HG03575 (cell line): ENCODE measurements at regions not wholly inside any gene's neighbourhood (a gene's known extent, or its start where the extent isn't known, plus 50 kb on each side); places are given as distances from the start of the nearest gene placed in this dataset.
"Not testable (repeated sequence)": the region's sequence is repeated elsewhere in the genome, so short reads cannot be mapped to it uniquely, and the experiment has no call there.

ENCODE experiments used
- ATAC-seq: cut with Tn5 transposase; IDR thresholded peaks from one replicate; pipeline ENCODE4 v1.9.1; 2021; ENCODE audit not compliant: unreplicated experiment, insufficient number of reproducible peaks, low FRiP score; ENCODE audit errors: extremely low read depth

DNA sequence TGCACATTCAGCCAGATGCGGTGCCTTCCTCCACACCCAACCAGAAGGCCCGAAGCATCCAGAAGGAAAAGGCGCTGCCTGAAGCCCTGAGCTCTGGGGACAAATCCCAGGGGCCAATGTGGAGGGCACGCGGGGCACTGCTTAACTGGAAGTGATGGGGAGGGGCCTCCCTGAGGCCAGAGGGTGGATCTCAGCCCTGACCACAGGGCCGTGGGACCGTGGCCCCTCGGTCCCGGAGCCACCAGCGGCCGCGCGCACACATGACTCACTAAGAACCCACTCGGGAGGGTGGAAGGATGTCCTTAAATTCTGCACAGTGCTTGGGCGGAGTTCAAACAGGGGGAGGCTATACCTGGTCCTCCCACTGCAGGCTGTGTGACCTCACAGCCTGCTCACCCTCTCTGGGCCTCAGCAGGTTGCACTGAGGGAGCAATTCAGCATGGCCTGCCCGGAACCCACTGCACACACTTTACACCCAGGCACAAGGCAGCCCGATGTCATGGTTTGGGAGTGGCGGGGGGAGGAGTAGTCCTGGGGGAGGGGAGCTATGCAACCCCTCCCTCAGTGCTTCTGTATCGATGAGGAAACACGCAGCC is 89.5 kb downstream of the RFLNA start:
- ATAC-seq, result no peak

DNA sequence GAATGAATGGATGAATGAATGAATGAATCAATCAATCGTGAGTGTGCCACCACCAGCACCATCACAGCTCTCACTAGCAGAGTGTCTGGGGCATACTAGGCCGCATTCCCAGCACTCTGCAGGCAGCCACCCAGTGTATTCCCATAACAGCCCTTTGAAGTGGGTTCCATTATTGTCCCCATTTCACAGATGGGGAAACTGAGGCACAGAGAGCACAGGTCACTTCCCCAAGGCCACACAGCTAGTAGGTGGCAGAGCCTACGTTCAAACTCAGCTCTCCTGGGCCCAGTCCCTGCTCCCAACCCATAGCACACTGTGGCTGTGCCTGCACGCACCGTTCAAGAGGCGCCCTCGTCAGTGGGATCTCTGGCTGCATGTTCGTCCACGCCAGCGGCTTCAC is 88.1 kb downstream of the RFLNA start:
- ATAC-seq, result no peak

DNA sequence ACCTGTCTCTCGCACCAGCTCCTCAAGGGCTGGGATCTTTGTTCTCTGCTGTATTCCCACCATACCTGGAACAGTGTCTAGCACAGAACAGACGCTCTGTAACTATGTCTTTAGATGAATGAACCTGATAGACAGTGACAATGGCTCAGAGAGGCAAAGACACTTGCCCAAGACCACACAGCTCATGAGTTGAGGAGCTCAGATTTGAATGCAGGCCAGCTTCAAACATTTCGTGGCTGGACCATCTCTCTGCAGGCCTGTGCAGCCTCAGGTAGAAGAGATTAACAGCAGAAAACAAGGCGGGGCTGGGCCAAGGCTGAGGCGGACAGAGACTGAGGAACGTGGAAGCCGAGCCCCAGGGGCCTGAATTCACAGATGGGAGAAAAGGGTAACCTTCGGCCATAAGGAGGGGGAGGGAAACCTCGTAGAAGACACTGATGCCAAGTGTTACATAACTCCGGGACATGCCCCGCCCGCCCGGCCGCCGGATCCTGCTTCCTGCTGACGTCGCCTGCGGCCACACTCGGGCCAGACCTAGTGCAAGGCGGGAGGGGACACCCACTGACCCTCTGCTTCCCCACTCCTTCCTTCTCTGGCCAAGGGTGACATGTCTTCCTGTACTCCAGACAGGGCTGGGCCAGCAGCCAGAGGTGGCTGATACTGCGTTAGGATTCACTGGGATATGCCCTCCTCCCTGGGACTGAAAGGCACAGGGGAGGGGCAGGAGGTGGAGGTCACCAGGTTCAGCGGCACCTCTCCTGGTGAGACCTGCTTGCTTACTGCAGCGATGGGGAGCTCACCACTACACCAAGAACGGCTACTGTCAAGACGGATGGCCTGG is 86.8 kb downstream of the RFLNA start:
- ATAC-seq, result no peak

DNA sequence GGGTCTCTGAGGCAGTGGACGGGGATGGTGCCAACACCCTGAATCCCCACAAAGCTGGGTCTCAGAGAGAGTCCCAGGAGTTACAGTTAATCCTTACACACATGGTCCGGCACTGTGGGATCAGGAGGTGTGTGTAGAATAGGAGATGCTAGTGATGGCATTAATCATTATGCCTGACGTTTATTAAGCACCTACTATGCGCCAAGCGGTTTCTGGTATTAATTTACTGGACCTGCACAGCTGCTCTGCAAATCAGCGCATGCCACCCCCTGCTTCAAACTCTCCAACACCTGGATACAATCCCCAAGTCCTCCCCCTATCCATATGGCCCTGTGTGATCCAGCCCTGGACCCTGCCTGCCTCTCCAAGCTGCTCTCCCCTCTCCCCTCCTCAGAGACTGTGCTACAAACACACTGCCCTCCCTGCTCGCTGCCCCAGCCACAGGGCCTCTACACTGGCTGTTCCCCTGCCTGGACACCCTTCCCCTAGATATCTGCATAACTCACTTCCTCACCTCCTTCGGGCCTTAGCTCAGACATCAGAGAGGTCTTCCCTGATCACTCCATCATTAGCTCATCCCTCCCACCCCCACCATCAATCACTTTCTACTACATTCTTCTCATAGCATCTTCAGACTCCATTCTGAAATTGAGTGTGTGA is 86.0 kb downstream of the RFLNA start:
- no peak for ATAC-seq

DNA sequence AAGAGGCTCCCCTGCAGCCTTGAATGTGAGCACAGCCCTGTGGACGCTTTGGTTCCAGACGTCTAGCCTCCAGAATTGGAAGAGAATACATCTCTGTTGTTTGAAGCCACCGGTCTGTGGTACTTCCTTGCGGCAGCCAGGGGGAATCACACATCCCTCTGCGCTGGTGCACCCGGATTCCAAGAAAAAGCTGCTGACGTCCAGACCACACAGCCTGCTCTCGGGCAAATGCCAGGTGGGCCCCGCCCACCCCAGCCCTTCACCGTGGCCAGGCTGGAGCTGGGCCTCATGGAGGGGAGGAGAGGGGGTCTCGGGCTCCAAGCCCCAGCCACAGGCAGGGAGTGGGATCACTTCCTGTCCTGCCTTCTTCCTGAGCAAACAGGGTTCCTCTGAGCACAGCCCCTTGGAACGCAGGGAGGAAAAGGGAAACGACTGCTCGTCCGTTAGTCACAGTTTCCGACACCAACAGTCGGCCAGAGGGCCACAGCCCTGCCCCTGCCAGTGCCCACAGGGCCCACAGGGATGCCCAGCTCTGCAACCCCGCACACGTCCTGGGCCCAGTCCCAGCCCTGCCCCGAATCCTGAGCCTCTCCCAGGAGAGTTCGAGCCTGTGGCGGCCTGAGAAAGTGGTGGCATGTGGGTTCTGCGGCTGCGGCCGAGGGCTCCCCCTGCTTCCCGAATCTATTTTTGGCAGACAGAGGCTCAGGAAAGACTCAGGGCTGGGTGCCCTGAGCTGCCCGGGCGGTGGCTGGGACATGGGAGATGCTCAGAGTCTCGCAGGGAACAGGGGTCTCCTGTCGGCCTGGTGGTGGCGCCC is 85.3 kb downstream of the RFLNA start:
- no peak for ATAC-seq

DNA sequence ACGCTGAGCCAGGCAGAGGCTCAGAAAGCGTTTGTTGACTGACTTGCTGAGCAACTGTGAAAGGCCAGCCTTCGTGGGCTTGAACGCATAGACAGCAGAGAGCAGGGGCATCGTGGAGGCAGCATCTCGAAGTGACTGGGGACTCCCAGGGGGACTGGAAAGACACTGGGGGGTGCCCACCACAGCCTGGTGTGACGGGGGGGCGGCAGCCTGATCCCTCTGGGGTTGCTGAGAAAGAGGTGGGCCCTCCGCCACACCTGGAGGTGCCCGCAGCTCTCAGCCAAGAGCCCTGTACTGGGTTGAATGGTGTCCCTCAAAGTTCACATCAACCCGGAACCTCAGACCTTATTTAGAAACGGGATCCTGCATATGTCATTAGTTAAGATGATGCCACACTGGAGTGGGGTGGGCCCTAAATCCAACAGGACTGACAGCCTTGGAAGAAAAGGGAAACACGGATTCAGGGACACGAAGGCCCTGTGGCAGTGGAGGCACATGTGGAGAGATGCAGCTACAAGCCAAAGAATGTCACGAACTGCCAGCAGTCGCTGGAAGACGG is 84.6 kb downstream of the RFLNA start:
- no peak for ATAC-seq

DNA sequence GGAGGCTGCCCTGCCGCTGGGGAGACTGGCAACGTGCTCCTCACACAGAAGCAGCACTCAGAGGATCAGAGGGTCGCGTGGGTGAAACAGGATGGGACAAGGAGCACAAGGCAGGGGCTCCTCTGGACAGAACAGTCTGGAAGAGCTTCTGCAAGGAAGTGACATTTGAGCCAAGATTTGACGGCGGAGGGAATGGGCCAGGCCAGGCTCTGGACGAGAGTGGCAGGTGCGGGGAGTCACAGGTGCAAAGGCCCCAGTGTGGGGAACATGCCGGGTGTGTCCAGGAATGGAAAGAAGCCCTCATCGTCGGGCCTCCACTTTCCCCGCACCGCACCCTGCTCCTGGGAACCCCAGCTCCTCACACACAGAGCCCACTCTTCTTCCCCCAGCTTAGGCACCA is 84.0 kb downstream of the RFLNA start:
- ATAC-seq, result no peak

DNA sequence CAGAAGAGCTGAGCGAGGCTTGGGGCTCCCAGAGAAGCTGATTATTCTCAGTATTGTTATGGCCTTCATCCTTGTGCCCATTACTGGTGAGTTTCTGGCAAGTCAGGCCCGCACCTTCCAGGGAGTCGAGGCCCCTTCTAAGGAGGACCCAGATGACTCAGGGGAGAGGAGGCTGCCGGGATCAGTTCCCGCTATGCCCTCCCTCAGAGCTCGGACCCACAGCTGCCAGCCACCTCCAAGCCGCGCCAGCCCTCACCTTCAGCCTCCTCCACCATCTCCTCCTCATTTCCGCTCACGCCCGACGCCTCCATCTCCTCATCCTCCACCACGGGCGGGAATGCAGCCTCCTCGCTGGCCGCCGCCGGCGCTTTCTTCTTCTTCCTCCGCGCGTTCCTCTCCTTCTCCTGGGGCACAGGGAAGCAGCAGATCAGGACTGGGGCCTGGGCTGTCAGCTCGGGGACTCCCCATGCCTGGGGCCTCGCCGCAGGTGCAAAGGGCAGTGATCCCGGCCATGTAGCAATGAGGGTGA is 83.2 kb downstream of the RFLNA start:
- no peak for ATAC-seq

DNA sequence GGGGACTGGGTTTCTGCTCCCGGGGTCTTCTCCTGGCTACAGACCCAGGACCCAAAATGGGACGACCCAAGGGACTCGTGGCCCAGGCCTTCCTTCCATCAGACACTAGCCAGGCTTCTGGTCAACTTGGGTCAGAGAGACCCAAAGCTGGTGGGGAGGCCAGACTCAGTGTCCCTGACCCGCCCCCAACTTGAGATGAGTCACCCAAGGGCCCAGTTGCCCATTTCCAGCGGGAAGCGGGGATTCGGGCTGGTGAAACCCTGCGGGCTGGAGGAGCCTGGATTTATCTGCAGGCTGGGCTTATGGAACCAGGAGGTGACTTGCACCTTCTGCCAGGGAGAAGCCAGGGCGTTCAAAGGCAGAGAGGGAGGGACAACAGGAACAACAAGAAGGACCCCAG is 81.5 kb downstream of the RFLNA start:
- ATAC-seq, result no peak

DNA sequence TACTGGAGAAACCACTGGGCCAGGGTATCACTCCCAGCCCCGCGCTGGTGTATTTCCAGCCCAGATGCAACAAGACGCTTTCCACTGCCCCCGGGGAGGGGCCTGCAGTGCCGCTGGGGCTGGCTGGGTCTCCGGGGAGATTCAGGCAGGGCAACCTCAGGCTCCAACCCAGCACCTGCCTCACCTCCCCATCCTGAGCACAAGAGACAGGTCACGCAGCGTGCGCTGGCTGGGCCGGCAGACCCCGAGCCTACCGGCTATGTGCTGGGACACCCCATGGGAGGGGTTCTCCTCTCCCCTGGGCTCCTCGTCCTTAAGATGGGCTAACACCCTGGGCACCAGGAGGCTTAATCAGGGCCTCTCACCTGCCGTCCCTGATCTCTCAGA is 80.9 kb downstream of the RFLNA start:
- no peak for ATAC-seq

DNA sequence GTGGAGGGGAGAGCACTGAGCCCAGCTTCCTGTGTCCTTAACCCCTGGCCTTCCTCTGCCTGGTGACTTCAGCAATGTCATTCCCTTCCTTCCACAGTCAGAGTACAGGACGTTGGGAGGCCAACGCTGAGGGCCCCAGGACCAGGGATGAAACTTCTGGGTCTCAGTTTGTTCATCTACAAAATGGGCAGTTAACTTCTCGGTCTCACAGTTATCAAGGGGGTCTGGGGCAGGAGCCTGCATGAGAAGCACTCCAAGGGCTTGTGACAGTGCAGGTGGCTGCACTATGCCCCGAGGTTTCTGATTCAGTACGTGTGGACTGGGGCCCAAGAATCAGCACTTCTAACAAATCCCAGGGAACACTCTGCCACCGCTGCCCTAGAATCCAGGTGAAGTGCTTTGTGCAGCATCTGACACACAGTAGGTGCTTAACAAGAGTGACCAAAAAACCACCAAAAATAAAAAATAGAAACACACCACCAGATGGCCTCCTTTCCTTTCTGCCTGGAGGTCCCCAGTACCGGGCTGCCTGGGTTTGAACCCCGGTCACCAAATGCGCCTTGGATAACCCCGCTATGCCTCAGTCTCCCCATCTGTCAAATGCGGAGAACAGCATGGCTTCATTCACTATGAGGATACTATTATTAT is 80.4 kb downstream of the RFLNA start:
- no peak for ATAC-seq

DNA sequence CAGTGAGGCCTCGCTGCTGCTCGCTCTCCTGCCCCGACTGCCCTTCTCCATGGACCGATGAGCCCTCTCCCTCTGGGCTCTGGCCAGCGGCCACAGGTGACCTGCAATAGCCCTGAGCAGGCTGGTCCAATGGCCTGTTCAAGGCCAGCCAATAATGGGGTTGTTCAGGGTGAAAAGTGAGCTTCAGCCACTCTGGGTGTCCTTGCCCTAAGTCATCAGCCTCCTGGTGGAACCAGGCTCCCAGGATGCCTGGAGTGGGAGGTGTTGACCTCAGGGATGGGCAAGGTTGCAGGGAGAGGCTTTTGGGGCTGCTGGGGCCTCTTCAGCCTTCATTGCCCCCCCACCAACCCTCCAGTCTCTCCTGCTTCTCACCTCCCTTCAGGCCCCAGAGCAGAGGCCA is 79.7 kb downstream of the RFLNA start:
- ATAC-seq, result no peak

DNA sequence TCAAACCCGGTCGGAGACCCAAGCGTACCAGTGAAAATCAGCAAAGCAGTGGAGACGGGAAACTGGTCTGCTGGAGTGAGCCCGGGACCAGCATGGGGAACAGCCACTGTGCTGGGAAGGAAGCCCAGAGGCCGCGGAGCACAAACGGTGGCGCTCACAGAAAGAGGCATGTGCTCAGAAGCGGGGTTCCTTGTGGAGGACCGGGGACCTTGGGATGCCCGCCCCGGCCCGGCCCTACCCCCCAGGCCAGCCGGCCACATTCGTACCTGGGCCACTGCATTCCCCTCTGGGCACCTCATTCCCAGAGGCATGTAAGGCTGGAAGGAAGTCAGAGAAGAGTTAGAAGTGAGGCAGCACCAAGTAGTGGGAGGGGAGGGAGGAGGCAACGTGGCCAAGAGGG is 79.3 kb downstream of the RFLNA start:
- no peak for ATAC-seq

DNA sequence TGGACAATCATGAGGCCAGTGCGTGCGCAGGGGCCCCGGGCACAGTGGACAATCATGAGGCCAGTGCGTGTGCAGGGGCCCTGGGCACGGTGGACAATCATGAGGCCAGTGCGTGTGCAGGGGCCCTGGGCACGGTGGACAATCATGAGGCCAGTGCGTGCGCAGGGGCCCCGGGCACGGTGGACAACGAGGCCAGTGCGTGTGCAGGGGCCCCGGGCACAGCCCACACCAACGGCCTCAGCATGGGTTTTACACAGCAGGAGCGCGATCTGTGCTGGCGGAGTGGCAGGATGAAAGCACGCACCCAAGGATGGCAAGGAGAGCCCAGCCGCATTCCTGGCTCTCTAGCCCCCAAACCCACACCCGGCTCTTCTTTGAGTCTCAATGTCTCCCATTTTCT is 78.8 kb downstream of the RFLNA start:
- not testable (repeated sequence) for ATAC-seq

DNA sequence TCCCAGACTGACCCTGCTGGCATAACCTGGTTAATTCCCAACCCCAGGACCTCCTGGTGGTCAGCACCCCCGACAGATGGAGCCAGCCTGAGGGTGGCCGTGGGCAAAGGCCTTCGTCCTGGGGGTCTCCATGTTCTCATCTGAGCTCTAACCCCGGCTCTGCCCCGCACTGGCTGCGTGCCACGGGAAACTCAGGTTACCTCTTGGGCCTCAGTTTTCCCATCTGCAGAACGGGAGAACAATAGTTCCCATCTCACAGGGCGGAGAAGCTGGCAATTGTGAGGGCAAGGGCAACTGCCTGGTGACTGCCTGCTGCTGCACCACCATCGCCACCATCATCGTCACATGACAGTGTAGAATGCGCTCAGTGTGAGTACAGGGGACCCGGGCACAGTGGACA is 77.9 kb downstream of the RFLNA start:
- no peak for ATAC-seq

DNA sequence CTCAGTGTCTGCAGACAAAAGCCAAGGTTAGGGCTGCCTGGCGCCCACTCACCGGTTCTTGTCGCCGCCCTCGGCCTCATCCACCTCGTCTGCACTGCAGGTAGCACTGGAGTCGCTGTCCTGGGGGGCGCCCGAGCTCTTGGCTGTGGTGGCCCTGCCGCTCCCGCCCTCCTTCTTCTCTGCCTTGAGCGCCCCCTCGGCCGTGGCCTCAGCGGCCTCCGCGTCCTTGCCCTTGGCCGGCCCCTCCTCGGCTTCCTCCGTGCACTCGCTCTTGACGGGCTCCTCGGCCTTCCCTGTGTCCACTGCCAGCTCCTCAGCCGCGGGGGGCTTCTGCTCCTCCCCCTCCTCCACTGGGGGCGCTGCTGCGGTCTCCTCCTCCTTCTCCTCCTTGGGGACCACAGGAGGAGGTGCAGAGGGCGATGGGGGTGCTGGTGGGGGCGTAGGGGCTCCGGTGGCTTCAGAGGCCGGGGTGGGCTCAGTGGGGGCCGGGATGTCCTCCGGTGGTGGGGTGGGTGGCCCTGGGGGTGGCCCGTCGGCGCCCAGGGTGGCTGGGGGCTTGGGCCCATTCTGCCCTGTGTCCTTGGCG is 77.2 kb downstream of the RFLNA start:
- no peak for ATAC-seq

DNA sequence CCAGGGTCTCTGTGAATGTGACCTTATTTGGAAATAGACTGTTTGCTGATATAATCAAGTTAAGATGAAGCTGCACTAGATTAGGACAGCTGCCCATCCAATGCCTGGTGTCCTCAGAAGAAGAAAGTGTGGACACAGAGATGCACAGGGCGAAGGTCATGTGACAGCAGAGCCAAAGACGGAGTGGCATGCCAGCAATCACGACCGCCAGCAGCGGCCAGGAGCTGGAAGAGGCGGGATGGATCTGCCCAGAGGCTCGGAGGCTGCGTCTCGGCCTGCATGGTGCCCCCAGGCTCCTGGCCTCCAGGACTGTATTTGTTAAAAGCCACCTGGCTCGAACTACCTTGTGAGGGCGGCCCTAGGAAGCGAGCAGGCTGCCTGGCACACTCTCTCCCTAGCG is 76.5 kb downstream of the RFLNA start:
- ATAC-seq, result no peak

DNA sequence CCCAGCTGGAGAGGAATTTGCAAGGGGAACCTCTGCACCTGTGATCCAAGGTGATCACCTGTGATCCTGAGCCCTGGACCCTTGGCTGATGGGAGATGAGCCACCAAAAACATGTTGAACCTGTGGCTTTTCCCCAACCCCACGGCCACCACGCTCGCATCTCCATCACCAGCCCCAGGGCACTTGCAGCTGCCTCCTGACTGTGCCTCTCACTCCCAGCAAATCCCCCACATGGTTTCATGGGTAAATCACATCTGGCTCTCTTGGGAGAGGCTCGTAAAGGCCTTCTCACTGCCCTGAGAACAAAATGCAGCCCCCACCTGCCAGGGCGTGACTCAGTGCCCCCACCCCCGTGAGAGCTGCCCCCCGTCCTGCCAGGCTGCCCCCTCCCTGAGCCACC is 76.0 kb downstream of the RFLNA start:
- ATAC-seq, result no peak
